NT2/D1 (cell line): ENCODE measurements at regions not wholly inside any gene's neighbourhood (a gene's known extent, or its start where the extent isn't known, plus 50 kb on each side); places are given as distances from the start of the nearest gene placed in this dataset.

ENCODE experiments used
- SUZ12 ChIP-seq: IDR thresholded peaks from 2 replicates; pipeline ENCODE4 v1.6.1; 2011; ENCODE audit not compliant: insufficient read length, insufficient read depth; ENCODE audit errors: extremely low read depth
- YY1 ChIP-seq: IDR thresholded peaks from 2 replicates; pipeline ENCODE4 v1.6.1; 2011; ENCODE audit not compliant: insufficient read length, insufficient read depth
- ZNF274 ChIP-seq: IDR thresholded peaks from 2 replicates; pipeline ENCODE4 v1.6.1; 2011; ENCODE audit warnings: mild to moderate bottlenecking, low read depth, low read length

- TF ChIP-seq ZNF274: no peak
- TF ChIP-seq YY1: no peak
- TF ChIP-seq SUZ12: no peak
These were observed 182.2 kb upstream of the GRIA1 start for GRCh38 chr5:153308282-153308681.
